ENCODE measurements at regions not wholly inside any gene's neighbourhood (a gene's known extent, or its start where the extent isn't known, plus 50 kb on each side); places are given as distances from the start of the nearest gene placed in this dataset.

- TF ChIP-seq CEBPB (IDR thresholded peaks at IDR 0.05; ENCODE audit: low read depth, low read length) (no peak), CTCF (conservative IDR thresholded peaks at IDR 0.05; ENCODE audit: low read depth, low read length) (no peak), RAD21 (IDR thresholded peaks at IDR 0.05; ENCODE audit: low read length) (no peak), POLR2A (IDR thresholded peaks at IDR 0.05; ENCODE audit: low read depth, low read length) (no peak)
Measured at GRCh38 chr1:115145226-115145625, 55.9 kb upstream of the TSPAN2 start.
